ENCODE measurements at regions not wholly inside any gene's neighbourhood (a gene's known extent, or its start where the extent isn't known, plus 50 kb on each side); places are given as distances from the start of the nearest gene placed in this dataset.

DNA sequence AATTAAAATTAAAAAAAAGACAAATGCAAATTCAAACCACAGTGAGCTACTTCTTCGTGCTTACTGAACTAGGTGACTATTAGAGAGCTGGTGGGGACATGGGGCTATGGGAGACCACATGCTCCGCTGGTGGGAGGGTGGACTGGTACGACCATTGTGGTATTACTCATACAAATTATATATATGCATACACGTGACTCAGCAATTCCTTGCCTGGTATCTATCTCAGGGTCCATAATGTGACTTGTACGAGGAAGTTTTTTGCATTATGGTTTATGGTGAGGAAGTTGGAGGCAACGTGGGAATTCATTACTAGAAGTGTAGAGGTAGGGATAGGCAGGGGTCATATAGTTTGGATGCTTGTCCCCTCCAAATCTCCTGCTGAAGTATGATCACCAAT lies 1112.7 kb downstream of the TYW1 start:
- TF ChIP-seq, protein P1, sequence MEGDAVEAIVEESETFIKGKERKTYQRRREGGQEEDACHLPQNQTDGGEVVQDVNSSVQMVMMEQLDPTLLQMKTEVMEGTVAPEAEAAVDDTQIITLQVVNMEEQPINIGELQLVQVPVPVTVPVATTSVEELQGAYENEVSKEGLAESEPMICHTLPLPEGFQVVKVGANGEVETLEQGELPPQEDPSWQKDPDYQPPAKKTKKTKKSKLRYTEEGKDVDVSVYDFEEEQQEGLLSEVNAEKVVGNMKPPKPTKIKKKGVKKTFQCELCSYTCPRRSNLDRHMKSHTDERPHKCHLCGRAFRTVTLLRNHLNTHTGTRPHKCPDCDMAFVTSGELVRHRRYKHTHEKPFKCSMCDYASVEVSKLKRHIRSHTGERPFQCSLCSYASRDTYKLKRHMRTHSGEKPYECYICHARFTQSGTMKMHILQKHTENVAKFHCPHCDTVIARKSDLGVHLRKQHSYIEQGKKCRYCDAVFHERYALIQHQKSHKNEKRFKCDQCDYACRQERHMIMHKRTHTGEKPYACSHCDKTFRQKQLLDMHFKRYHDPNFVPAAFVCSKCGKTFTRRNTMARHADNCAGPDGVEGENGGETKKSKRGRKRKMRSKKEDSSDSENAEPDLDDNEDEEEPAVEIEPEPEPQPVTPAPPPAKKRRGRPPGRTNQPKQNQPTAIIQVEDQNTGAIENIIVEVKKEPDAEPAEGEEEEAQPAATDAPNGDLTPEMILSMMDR (conservative IDR thresholded peaks at IDR 0.05; ENCODE audit: low read depth, low read length), result no peak
- TF ChIP-seq EZH2 (IDR thresholded peaks at IDR 0.05; ENCODE audit: borderline replicate concordance, low read depth, low read length, poor library complexity, severe bottlenecking), result no peak

Data from A673 (cell line).